Ovary (tissue), 7 donors: ENCODE measurements at regions not wholly inside any gene's neighbourhood (a gene's known extent, or its start where the extent isn't known, plus 50 kb on each side); places are given as distances from the start of the nearest gene placed in this dataset.
"Not testable (repeated sequence)": the region's sequence is repeated elsewhere in the genome, so short reads cannot be mapped to it uniquely, and the experiment has no call there.

Source experiments
- DNase-seq, 5 donors: peaks; one replicate each; pipeline ENCODE4 v3.0.0-alpha.2; 2019 to 2020
- H3K27ac ChIP-seq, 2 donors: fragments of 200-600 bp; one replicate each; pipeline versions ENCODE4 v1.5.1 to v1.8.0; 2019 to 2022
- H3K27me3 ChIP-seq: fragments of 200-600 bp; one replicate; pipeline ENCODE4 v1.8.0; 2022
- H3K36me3 ChIP-seq: fragments of 200-600 bp; sonication (generic); one replicate; pipeline ENCODE4 v1.5.1; 2019
- H3K4me1 ChIP-seq: one replicate; pipeline ENCODE4 v1.8.1; 2013; ENCODE audit warnings: mild to moderate bottlenecking, moderate library complexity; ENCODE audit not compliant: insufficient read depth
- H3K4me3 ChIP-seq: fragments of 200-600 bp; sonication (generic); one replicate; pipeline ENCODE4 v1.5.1; 2017
- H3K9me3 ChIP-seq, 2 donors: fragments of 200-600 bp in 1 of 2; sonication (generic) in 1 of 2; one replicate each; pipeline versions ENCODE4 v1.5.1 to v1.8.1; 2013 to 2019; ENCODE audit warnings: mild to moderate bottlenecking in 1 of 2, moderate library complexity in 1 of 2
- EP300 ChIP-seq: sonication (generic); formaldehyde crosslinking; IDR thresholded peaks from one replicate; pipeline ENCODE4 v1.6.1; 2017; ENCODE audit warnings: antibody characterized with exemption
- POLR2A ChIP-seq: fragments of 450-650 bp; IDR thresholded peaks from one replicate; pipeline ENCODE4 v1.6.1; 2017; ENCODE audit warnings: antibody characterized with exemption, mild to moderate bottlenecking, moderate library complexity
- WGBS, 3 donors: extraction: QIAGEN DNeasy Blood & Tissue Kit in 1 of 3; methylation state at CpG; one replicate each; pipeline versions ENCODE4 v1.1.5 to v1.1.7; 2013 to 2017; 5-methylcytosine and 5-hydroxymethylcytosine counted together
- intact Hi-C, 4 donors: fragments of 100-400 bp; cut with DNase I; formaldehyde crosslinking; loops; one replicate each; pipeline versions ENCODE4 v1.11.0 to v1.15.1; 2022 to 2023
- TF ChIP-seq, protein P1 (sequence below), 3 donors: fragments of 450-650 bp in 2 of 3; fragments of 200-600 bp in 1 of 3; IDR thresholded peaks; one replicate each; pipeline versions ENCODE4 v1.5.1 to v1.8.0; 2016 to 2022; ENCODE audit warnings: antibody characterized with exemption in 3 of 3, mild to moderate bottlenecking in 1 of 3
- donor health status: DM: no; HTN: no; CAD: no; lungs with moderate emphysema.
- donor health status: DM: no; HTN: no; CAD: no.
- donor health status: Bipolar disorder and iron deficiency.
- donor health status: DM: no; HTN: no; CAD: no.
- donor health status: DM: yes; HTN: yes; CAD: no.

DNA sequence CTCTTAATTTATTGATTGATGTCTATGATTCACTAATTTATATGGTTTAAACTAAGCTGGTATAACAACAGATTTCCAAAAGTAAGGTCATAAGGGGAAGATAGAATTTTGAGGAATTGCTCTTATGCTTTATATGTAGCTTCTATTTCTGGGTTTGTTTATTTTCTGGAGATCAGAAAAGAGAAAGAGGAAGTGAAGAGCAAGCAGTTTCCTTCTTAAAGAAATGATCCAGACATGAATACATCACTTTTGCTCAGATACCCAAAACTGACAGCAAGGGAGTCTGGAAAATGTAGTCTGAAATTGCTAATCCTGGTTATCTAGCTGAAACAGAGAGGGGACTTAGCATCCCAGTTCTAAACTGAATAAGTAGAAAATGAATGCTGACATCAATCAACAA is 912.5 kb upstream of the CRIM1 start:
- H3K27me3 ChIP-seq = no peaks in the 10 kb centered on the region
- H3K27ac ChIP-seq = no peak overlapping the region
- no peaks in the 10 kb centered on the region for H3K9me3 ChIP-seq
- DNase-seq = no peak
- no peak for TF ChIP-seq POLR2A
- no peak for TF ChIP-seq EP300
- TF ChIP-seq, protein P1, sequence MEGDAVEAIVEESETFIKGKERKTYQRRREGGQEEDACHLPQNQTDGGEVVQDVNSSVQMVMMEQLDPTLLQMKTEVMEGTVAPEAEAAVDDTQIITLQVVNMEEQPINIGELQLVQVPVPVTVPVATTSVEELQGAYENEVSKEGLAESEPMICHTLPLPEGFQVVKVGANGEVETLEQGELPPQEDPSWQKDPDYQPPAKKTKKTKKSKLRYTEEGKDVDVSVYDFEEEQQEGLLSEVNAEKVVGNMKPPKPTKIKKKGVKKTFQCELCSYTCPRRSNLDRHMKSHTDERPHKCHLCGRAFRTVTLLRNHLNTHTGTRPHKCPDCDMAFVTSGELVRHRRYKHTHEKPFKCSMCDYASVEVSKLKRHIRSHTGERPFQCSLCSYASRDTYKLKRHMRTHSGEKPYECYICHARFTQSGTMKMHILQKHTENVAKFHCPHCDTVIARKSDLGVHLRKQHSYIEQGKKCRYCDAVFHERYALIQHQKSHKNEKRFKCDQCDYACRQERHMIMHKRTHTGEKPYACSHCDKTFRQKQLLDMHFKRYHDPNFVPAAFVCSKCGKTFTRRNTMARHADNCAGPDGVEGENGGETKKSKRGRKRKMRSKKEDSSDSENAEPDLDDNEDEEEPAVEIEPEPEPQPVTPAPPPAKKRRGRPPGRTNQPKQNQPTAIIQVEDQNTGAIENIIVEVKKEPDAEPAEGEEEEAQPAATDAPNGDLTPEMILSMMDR (IDR thresholded peaks at IDR 0.05) = no peak
- no peak overlapping the region for H3K4me3 ChIP-seq
- H3K36me3 ChIP-seq = no peaks in the 10 kb centered on the region
- intact Hi-C loops = no loop called here
- no peaks in the 10 kb centered on the region for H3K4me1 ChIP-seq

DNA sequence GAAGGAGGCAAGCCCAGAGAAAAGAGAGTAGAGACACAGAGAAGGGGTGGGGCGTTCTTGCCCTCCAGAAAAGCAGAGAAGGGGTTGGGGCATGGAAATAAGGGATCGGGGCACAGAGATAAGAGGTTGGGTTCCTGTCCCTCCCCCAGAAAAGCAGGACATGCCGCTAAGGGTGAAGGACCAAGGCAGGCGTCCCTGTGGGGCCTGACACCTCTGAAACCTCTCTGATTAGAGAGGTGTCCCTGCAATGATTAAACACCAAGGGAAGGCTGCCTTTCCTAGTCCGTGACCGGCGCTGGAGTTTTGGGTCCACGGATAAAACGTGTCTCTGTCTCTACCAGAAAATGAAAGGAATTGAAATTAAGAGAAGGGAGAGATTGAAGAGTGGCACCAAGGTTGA is 914.0 kb upstream of the CRIM1 start:
- DNase-seq, H3K27me3 ChIP-seq, H3K27ac ChIP-seq, H3K36me3 ChIP-seq, H3K9me3 ChIP-seq, intact Hi-C loops, H3K4me1 ChIP-seq, H3K4me3 ChIP-seq: not testable (repeated sequence)
- WGBS, 3 donors = 87 to 90% (median 88%) methylated on average over 8 to 9 of the region's 9 CpGs

- H3K4me3 ChIP-seq, H3K27ac ChIP-seq, DNase-seq, intact Hi-C loops, H3K9me3 ChIP-seq, H3K27me3 ChIP-seq, H3K4me1 ChIP-seq, H3K36me3 ChIP-seq: not testable (repeated sequence)
- WGBS, 3 donors = 84 to 92% (median 86%) methylated on average over 17 of the region's 17 CpGs
Observed at GRCh38 chr2:35440308-35440707, 915.3 kb upstream of the CRIM1 start.

DNA sequence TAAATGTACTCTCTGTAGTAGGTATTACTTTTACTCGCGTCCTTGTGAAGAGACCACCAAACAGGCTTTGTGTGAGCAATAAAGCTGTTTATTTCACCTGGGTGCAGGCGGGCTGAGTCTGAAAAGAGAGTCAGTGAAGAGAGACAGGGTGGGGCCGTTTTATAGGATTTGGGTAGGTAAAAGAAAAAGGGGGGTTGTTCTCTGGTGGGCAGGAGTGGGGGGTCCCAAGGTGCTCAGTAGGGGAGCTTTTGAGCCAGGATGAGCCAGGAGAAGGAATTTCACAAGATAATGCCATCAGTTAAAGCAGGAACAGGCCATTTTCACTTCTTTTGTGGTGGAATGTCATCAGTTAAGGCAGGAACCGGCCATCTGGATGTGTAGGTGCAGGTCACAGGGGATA is 918.7 kb upstream of the CRIM1 start:
- H3K27ac ChIP-seq, H3K4me3 ChIP-seq, H3K27me3 ChIP-seq, H3K4me1 ChIP-seq, DNase-seq, H3K9me3 ChIP-seq, intact Hi-C loops, H3K36me3 ChIP-seq: not testable (repeated sequence)
- 85 to 92% (median 90%) methylated on average over 5 of the region's 5 CpGs for WGBS, 3 donors

DNA sequence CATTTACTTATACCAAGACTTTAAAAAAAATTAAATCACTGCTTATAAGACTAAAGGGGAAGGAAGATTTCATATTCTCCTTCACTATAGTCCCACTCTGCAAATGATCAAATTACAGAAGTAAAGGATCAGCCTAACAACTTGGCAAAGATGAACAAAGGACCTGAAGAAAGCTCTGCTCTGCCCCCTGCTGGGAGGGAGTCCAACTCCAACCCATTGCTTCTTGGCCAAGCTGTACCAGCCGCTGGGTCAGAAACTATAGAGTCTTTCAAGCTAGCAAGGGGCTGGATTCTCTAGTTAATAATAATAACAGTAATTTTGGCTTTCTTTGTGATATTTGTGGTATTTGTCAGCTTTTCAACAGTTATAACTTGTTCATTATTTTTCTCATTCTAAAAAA is 927.0 kb upstream of the CRIM1 start:
- whole genome bisulfite sequencing, 3 donors = 53 to 81% (median 72%) methylated on average over 1 of the region's 1 CpG
- Histone ChIP-seq H3K4me1 (no peaks in the 10 kb centered on the region), H3K27ac (no peak overlapping the region), H3K4me3 (no peak overlapping the region), H3K36me3 (no peaks in the 10 kb centered on the region), H3K9me3 (no peaks in the 10 kb centered on the region), H3K27me3 (no peaks in the 10 kb centered on the region)
- DNase-seq = no peak
- intact Hi-C loops = no loop called here
- TF ChIP-seq, protein P1 (IDR thresholded peaks at IDR 0.05) = no peak
- TF ChIP-seq EP300 (no peak), POLR2A (no peak)

DNA sequence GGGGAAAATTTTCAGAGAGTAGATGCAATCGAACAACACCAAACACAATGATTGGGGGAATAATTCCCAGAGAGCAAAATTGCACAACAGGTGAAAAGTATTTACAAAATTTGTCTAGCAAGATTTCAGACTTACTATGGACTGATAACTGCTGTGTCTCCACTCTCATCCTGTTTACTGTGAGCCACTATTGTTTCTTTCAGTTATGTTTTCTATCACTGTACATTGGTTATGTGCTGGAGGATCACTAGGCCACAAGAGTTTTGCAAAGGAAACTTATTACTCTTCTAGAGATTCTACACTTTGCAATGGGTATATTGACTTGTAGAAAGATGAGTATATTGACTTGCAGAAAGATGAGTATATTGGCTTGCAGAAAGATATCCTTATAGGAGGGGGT is 934.1 kb upstream of the CRIM1 start:
- H3K27me3 ChIP-seq = no peaks in the 10 kb centered on the region
- intact Hi-C loops = no loop called here
- DNase-seq = no peak
- H3K4me3 ChIP-seq = no peak overlapping the region
- 88 to 97% (median 95%) methylated on average over 1 of the region's 1 CpG for WGBS, 3 donors
- no peak overlapping the region for H3K27ac ChIP-seq
- H3K4me1 ChIP-seq = no peaks in the 10 kb centered on the region
- no peaks in the 10 kb centered on the region for H3K36me3 ChIP-seq
- no peak for TF ChIP-seq EP300
- TF ChIP-seq POLR2A = no peak
- TF ChIP-seq, protein P1 (IDR thresholded peaks at IDR 0.05) = no peak
- no peaks in the 10 kb centered on the region for H3K9me3 ChIP-seq
